NOMO-1 (cell line): ENCODE measurements at regions not wholly inside any gene's neighbourhood (a gene's known extent, or its start where the extent isn't known, plus 50 kb on each side); places are given as distances from the start of the nearest gene placed in this dataset.

Experiments used
- DNase-seq, 2 experiments: peaks; one replicate each; lab custom pipeline; 2025; ENCODE audit not compliant: unreplicated experiment in 2 of 2; lab: John Stamatoyannopoulos, UW

GRCh38 chr11:27907530-27907929, 200.4 kb downstream of the KIF18A start:
- DNase-seq = no peak

GRCh38 chr11:27907091-27907490, 200.9 kb downstream of the KIF18A start:
- DNase-seq = no peak

- no peak for DNase-seq
These were observed 203.4 kb downstream of the KIF18A start for GRCh38 chr11:27904358-27905055.

GRCh38 chr11:27902981-27903624, 202.8 kb upstream of the BDNF start:
- DNase-seq = no peak

GRCh38 chr11:27898166-27898565, 197.9 kb upstream of the BDNF start:
- DNase-seq = no peak

- no peak for DNase-seq
These were observed 195.8 kb upstream of the BDNF start for GRCh38 chr11:27896096-27896495.

GRCh38 chr11:27894552-27894951, 194.3 kb upstream of the BDNF start:
- DNase-seq = peak; percentile 79 to 95

- DNase-seq = no peak
These were observed 186.6 kb upstream of the BDNF start for GRCh38 chr11:27886857-27887256.

GRCh38 chr11:27882066-27882697, 181.9 kb upstream of the BDNF start:
- peak in 1 of 2 experiments; percentile 19 for DNase-seq

- DNase-seq = no peak
These were observed 175.8 kb upstream of the BDNF start for GRCh38 chr11:27875831-27876775.

GRCh38 chr11:27874998-27875830, 175.0 kb upstream of the BDNF start:
- peak in 1 of 2 experiments; percentile 3 for DNase-seq

- no peak for DNase-seq
These were observed 173.4 kb upstream of the BDNF start for GRCh38 chr11:27873664-27874063.

GRCh38 chr11:27871056-27871455, 170.8 kb upstream of the BDNF start:
- DNase-seq = no peak

GRCh38 chr11:27869701-27870100, 169.4 kb upstream of the BDNF start:
- DNase-seq = no peak

- DNase-seq = no peak
These were observed 168.5 kb upstream of the BDNF start for GRCh38 chr11:27868709-27869108.

GRCh38 chr11:27868226-27868625, 168.0 kb upstream of the BDNF start:
- no peak for DNase-seq

- no peak for DNase-seq
These were observed 164.8 kb upstream of the BDNF start for GRCh38 chr11:27865105-27865504.

GRCh38 chr11:27864611-27865010, 164.4 kb upstream of the BDNF start:
- DNase-seq = no peak

GRCh38 chr11:27864091-27864491, 163.8 kb upstream of the BDNF start:
- DNase-seq = no peak

- no peak for DNase-seq
These were observed 163.4 kb upstream of the BDNF start for GRCh38 chr11:27863637-27864036.
